Liver (tissue), 8 donors: ENCODE measurements at regions not wholly inside any gene's neighbourhood (a gene's known extent, or its start where the extent isn't known, plus 50 kb on each side); places are given as distances from the start of the nearest gene placed in this dataset.

Experiments
- DNase-seq: peaks from one replicate; pipeline ENCODE4 v3.0.0-alpha.2; 2017; ENCODE audit warnings: low spot score
- H3K27ac ChIP-seq, 2 donors: one replicate each; pipeline ENCODE4 v1.7.0; 2013; ENCODE audit warnings: inconsistent platforms in 2 of 2, low read length in 2 of 2, control low read depth in 1 of 2, low read depth in 1 of 2, mild to moderate bottlenecking in 1 of 2
- H3K27me3 ChIP-seq, 4 donors: one replicate each; pipeline versions ENCODE4 v1.6.1 to v1.7.0; 2013; ENCODE audit warnings: low read length in 3 of 4, inconsistent platforms in 1 of 4, mild to moderate bottlenecking in 1 of 4, moderate library complexity in 1 of 4; ENCODE audit not compliant: control insufficient read depth in 4 of 4, insufficient read depth in 4 of 4
- H3K36me3 ChIP-seq, 4 donors: one replicate each; pipeline versions ENCODE4 v1.6.1 to v1.7.0; 2013; ENCODE audit warnings: low read length in 3 of 4, mild to moderate bottlenecking in 3 of 4, low read depth in 1 of 4, moderate library complexity in 1 of 4; ENCODE audit not compliant: control insufficient read depth in 4 of 4, insufficient read depth in 3 of 4
- H3K4me1 ChIP-seq, 4 donors: one replicate each; pipeline versions ENCODE4 v1.6.1 to v1.7.0; 2013; ENCODE audit warnings: low read length in 3 of 4, mild to moderate bottlenecking in 3 of 4, moderate library complexity in 1 of 4; ENCODE audit not compliant: control insufficient read depth in 4 of 4, insufficient read depth in 4 of 4
- H3K4me3 ChIP-seq, 3 donors: one replicate each; pipeline versions ENCODE4 v1.6.1 to v1.7.0; 2013; ENCODE audit warnings: low read length in 3 of 3, control low read depth in 1 of 3, low read depth in 1 of 3, mild to moderate bottlenecking in 1 of 3
- H3K9ac ChIP-seq, 2 donors: one replicate each; pipeline ENCODE4 v1.7.0; 2013; ENCODE audit warnings: low read length in 2 of 2, mild to moderate bottlenecking in 2 of 2, moderate library complexity in 2 of 2, control low read depth in 1 of 2, low read depth in 1 of 2
- H3K9me3 ChIP-seq, 4 donors: one replicate each; pipeline versions ENCODE4 v1.6.1 to v1.7.0; 2013; ENCODE audit warnings: low read length in 3 of 4; ENCODE audit not compliant: control insufficient read depth in 4 of 4
- EGR1 ChIP-seq, 2 donors: IDR thresholded peaks; 2 replicates each; pipeline ENCODE4 v1.6.1; 2016 to 2018; ENCODE audit warnings: antibody characterized with exemption in 2 of 2, low read depth in 2 of 2
- FOXA1 ChIP-seq: IDR thresholded peaks from 2 replicates; pipeline ENCODE4 v1.6.1; 2016; ENCODE audit warnings: antibody characterized with exemption
- FOXA2 ChIP-seq: IDR thresholded peaks from 2 replicates; pipeline ENCODE4 v1.6.1; 2016; ENCODE audit warnings: antibody characterized with exemption
- GABPA ChIP-seq, 2 donors: IDR thresholded peaks in 1 of 2; conservative IDR thresholded peaks in 1 of 2; 2 replicates each; pipeline ENCODE4 v1.6.1; 2016; ENCODE audit warnings: antibody characterized with exemption in 2 of 2, mild to moderate bottlenecking in 1 of 2, moderate library complexity in 1 of 2
- HNF4A ChIP-seq, 2 donors: conservative IDR thresholded peaks; 2 replicates each; pipeline ENCODE4 v1.6.1; 2016; ENCODE audit warnings: antibody characterized with exemption in 2 of 2, mild to moderate bottlenecking in 2 of 2
- HNF4G ChIP-seq: IDR thresholded peaks from 2 replicates; pipeline ENCODE4 v1.6.1; 2016; ENCODE audit warnings: antibody characterized with exemption
- JUND ChIP-seq, 2 donors: IDR thresholded peaks; 2 replicates each; pipeline ENCODE4 v1.6.1; 2016; ENCODE audit warnings: antibody characterized with exemption in 2 of 2
- NR2F2 ChIP-seq: IDR thresholded peaks from 2 replicates; pipeline ENCODE4 v1.6.1; 2016; ENCODE audit warnings: antibody characterized with exemption
- RAD21 ChIP-seq, 2 donors: IDR thresholded peaks; 2 replicates each; pipeline ENCODE4 v1.6.1; 2016; ENCODE audit warnings: antibody characterized with exemption in 2 of 2, mild to moderate bottlenecking in 2 of 2
- RXRA ChIP-seq, 2 donors: IDR thresholded peaks; 2 replicates each; pipeline ENCODE4 v1.6.1; 2017 to 2018; ENCODE audit warnings: antibody characterized with exemption in 2 of 2, mild to moderate bottlenecking in 1 of 2
- SP1 ChIP-seq: IDR thresholded peaks from 2 replicates; pipeline ENCODE4 v1.6.1; 2018; ENCODE audit warnings: antibody characterized with exemption, mild to moderate bottlenecking
- TAF1 ChIP-seq: conservative IDR thresholded peaks from 2 replicates; pipeline ENCODE4 v1.6.1; 2016; ENCODE audit warnings: antibody characterized with exemption, mild to moderate bottlenecking
- YY1 ChIP-seq: IDR thresholded peaks from 2 replicates; pipeline ENCODE4 v1.6.1; 2016; ENCODE audit warnings: antibody characterized with exemption, mild to moderate bottlenecking
- WGBS: extraction: QIAGEN DNeasy Blood & Tissue Kit; methylation state at CpG from one replicate; pipeline ENCODE4 v1.1.7; 2013; 5-methylcytosine and 5-hydroxymethylcytosine counted together
- TF ChIP-seq, protein P1 (sequence below): fragments of 150-350 bp; IDR thresholded peaks from 2 replicates; pipeline ENCODE4 v1.5.1; 2017; ENCODE audit warnings: improper control_type of control experiment, low read depth, low read length; ENCODE audit not compliant: missing input control
- TF ChIP-seq, protein P2 (sequence below): IDR thresholded peaks from 2 replicates; pipeline ENCODE4 v1.6.1; 2016; ENCODE audit warnings: antibody characterized with exemption
- TF ChIP-seq, protein P3 (sequence below): IDR thresholded peaks from 2 replicates; pipeline ENCODE4 v1.6.1; 2016; ENCODE audit warnings: antibody characterized with exemption
- TF ChIP-seq, protein P4 (sequence below): IDR thresholded peaks from 2 replicates; pipeline ENCODE4 v1.6.1; 2016; ENCODE audit warnings: antibody characterized with exemption
- TF ChIP-seq, protein P5 (sequence below): IDR thresholded peaks from 2 replicates; pipeline ENCODE4 v1.6.1; 2016; ENCODE audit warnings: antibody characterized with exemption, mild to moderate bottlenecking
- donor health status: healthy.
- donor health status: healthy.
- donor health status: healthy.
- donor health status: healthy.
- donor health status: healthy.

DNA sequence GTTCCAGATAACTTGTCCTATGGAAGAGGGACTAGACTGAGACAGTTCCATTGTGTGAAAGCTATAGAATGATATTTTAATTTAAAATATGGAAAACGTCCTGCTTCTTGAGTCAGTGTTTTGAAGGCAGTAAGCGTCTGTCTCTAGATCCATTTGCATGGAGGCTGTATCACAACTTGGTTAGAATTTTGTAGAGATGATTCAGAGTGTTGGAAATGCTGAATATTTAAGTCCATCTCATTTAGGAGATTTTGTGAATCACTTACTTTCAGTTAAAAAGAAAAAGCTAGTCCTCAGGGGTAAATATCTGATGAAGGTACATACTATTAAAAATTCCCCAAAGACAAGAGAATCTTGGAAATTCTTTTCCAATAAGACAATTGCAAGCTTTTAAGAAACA, 72.7 kb downstream of the FANCF start:
- H3K9me3 ChIP-seq, result no peaks in the 10 kb centered on the region
- H3K4me1 ChIP-seq, result no peaks in the 10 kb centered on the region
- H3K36me3 ChIP-seq, result no peaks in the 10 kb centered on the region
- no peak overlapping the region for H3K4me3 ChIP-seq
- no peak overlapping the region for H3K9ac ChIP-seq
- WGBS, result 69% methylated on average over 2 of the region's 2 CpGs
- H3K27me3 ChIP-seq, result no peaks in the 10 kb centered on the region
- no peak overlapping the region for H3K27ac ChIP-seq
- no peak for DNase-seq
- TF ChIP-seq SP1, result no peak
- no peak for TF ChIP-seq GABPA (IDR thresholded peaks at IDR 0.05 in 1 of 2, conservative IDR thresholded peaks at IDR 0.05 in 1 of 2)
- TF ChIP-seq HNF4G, result no peak
- TF ChIP-seq, protein P1, sequence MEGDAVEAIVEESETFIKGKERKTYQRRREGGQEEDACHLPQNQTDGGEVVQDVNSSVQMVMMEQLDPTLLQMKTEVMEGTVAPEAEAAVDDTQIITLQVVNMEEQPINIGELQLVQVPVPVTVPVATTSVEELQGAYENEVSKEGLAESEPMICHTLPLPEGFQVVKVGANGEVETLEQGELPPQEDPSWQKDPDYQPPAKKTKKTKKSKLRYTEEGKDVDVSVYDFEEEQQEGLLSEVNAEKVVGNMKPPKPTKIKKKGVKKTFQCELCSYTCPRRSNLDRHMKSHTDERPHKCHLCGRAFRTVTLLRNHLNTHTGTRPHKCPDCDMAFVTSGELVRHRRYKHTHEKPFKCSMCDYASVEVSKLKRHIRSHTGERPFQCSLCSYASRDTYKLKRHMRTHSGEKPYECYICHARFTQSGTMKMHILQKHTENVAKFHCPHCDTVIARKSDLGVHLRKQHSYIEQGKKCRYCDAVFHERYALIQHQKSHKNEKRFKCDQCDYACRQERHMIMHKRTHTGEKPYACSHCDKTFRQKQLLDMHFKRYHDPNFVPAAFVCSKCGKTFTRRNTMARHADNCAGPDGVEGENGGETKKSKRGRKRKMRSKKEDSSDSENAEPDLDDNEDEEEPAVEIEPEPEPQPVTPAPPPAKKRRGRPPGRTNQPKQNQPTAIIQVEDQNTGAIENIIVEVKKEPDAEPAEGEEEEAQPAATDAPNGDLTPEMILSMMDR, result no peak
- no peak for TF ChIP-seq NR2F2
- TF ChIP-seq, protein P2, sequence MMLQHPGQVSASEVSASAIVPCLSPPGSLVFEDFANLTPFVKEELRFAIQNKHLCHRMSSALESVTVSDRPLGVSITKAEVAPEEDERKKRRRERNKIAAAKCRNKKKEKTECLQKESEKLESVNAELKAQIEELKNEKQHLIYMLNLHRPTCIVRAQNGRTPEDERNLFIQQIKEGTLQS, result no peak
- no peak for TF ChIP-seq YY1
- no peak for TF ChIP-seq FOXA2

DNA sequence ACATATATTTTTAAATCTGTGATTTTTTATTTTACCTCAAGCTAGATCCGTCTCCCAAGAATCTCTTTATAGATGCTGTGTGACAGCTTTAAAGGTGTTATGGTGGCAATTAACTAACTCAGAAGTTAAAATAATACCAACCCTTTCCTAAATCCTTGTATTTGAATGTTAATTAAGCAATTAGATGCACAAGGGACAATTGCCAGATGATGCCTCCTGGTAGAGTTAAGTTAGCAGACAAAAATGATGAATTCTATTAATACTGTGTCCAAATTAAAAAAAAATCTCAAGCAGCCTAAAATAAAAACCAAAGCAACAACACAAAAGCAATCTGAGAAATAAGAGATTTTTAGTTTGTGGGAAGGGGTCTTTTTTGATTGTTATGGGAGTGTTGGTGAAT, 78.9 kb downstream of the FANCF start:
- no peaks in the 10 kb centered on the region for H3K4me1 ChIP-seq
- H3K27me3 ChIP-seq, result no peaks in the 10 kb centered on the region
- H3K36me3 ChIP-seq, result no peaks in the 10 kb centered on the region
- DNase-seq, result no peak
- H3K9me3 ChIP-seq, result no peaks in the 10 kb centered on the region
- 71% methylated on average over 1 of the region's 1 CpG for WGBS
- no peak overlapping the region for H3K27ac ChIP-seq
- no peak overlapping the region for H3K9ac ChIP-seq
- H3K4me3 ChIP-seq, result no peak overlapping the region
- TF ChIP-seq, protein P3, sequence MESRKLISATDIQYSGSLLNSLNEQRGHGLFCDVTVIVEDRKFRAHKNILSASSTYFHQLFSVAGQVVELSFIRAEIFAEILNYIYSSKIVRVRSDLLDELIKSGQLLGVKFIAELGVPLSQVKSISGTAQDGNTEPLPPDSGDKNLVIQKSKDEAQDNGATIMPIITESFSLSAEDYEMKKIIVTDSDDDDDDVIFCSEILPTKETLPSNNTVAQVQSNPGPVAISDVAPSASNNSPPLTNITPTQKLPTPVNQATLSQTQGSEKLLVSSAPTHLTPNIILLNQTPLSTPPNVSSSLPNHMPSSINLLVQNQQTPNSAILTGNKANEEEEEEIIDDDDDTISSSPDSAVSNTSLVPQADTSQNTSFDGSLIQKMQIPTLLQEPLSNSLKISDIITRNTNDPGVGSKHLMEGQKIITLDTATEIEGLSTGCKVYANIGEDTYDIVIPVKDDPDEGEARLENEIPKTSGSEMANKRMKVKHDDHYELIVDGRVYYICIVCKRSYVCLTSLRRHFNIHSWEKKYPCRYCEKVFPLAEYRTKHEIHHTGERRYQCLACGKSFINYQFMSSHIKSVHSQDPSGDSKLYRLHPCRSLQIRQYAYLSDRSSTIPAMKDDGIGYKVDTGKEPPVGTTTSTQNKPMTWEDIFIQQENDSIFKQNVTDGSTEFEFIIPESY, result no peak
- no peak for TF ChIP-seq YY1

DNA sequence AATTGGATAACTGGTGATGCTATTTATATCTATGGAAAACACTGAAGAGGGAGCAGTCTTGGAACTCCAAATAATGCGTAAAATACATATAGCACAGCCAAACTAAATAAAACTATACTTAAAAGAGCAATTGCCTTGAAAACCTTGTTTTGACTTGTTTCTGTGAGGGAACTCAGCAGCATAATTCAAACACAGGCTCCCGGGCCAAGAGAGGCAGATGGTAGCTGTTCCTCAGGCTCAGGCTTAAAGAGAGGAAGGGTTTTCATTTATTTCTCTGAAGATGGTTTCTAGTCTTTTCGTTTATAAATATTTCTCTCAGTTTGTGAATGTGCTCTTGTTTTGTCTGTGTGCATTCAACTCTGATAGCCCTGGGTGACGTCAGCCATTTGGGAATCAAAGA, 82.4 kb downstream of the FANCF start:
- no peaks in the 10 kb centered on the region for H3K4me1 ChIP-seq
- H3K27me3 ChIP-seq, result no peaks in the 10 kb centered on the region
- no peaks in the 10 kb centered on the region for H3K36me3 ChIP-seq
- H3K27ac ChIP-seq, result no peak overlapping the region
- H3K9ac ChIP-seq, result no peak overlapping the region
- WGBS, result 59% methylated on average over 4 of the region's 4 CpGs
- no peak for DNase-seq
- H3K9me3 ChIP-seq, result no peaks in the 10 kb centered on the region
- H3K4me3 ChIP-seq, result no peak overlapping the region
- no peak for TF ChIP-seq EGR1 (IDR thresholded peaks at IDR 0.05; ENCODE audit: low read depth in 2 of 2)
- TF ChIP-seq, protein P4, sequence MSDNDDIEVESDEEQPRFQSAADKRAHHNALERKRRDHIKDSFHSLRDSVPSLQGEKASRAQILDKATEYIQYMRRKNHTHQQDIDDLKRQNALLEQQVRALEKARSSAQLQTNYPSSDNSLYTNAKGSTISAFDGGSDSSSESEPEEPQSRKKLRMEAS, result no peak
- TF ChIP-seq, protein P3, result no peak
- no peak for TF ChIP-seq JUND (IDR thresholded peaks at IDR 0.05)
- TF ChIP-seq HNF4G, result no peak
- TF ChIP-seq GABPA (IDR thresholded peaks at IDR 0.05 in 1 of 2, conservative IDR thresholded peaks at IDR 0.05 in 1 of 2), result no peak
- TF ChIP-seq FOXA1, result no peak
- TF ChIP-seq RAD21 (IDR thresholded peaks at IDR 0.05), result no peak
- no peak for TF ChIP-seq RXRA (IDR thresholded peaks at IDR 0.05)
- no peak for TF ChIP-seq SP1
- TF ChIP-seq YY1, result no peak
- no peak for TF ChIP-seq HNF4A (conservative IDR thresholded peaks at IDR 0.05)
- TF ChIP-seq TAF1, result no peak
- TF ChIP-seq, protein P5, sequence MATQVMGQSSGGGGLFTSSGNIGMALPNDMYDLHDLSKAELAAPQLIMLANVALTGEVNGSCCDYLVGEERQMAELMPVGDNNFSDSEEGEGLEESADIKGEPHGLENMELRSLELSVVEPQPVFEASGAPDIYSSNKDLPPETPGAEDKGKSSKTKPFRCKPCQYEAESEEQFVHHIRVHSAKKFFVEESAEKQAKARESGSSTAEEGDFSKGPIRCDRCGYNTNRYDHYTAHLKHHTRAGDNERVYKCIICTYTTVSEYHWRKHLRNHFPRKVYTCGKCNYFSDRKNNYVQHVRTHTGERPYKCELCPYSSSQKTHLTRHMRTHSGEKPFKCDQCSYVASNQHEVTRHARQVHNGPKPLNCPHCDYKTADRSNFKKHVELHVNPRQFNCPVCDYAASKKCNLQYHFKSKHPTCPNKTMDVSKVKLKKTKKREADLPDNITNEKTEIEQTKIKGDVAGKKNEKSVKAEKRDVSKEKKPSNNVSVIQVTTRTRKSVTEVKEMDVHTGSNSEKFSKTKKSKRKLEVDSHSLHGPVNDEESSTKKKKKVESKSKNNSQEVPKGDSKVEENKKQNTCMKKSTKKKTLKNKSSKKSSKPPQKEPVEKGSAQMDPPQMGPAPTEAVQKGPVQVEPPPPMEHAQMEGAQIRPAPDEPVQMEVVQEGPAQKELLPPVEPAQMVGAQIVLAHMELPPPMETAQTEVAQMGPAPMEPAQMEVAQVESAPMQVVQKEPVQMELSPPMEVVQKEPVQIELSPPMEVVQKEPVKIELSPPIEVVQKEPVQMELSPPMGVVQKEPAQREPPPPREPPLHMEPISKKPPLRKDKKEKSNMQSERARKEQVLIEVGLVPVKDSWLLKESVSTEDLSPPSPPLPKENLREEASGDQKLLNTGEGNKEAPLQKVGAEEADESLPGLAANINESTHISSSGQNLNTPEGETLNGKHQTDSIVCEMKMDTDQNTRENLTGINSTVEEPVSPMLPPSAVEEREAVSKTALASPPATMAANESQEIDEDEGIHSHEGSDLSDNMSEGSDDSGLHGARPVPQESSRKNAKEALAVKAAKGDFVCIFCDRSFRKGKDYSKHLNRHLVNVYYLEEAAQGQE, result no peak
- no peak for TF ChIP-seq NR2F2
- TF ChIP-seq FOXA2, result no peak
- TF ChIP-seq, protein P2, result no peak
